Right renal pelvis (tissue), 4 donors: ENCODE measurements at regions not wholly inside any gene's neighbourhood (a gene's known extent, or its start where the extent isn't known, plus 50 kb on each side); places are given as distances from the start of the nearest gene placed in this dataset.
"Not testable (repeated sequence)": the region's sequence is repeated elsewhere in the genome, so short reads cannot be mapped to it uniquely, and the experiment has no call there.

Experiments used
- DNase-seq, 4 donors: peaks; one replicate each; pipeline ENCODE4 v3.0.0-alpha.2; 2013; ENCODE audit warnings: low read depth in 4 of 4, low spot score in 3 of 4, missing footprints in 1 of 4

- DNase-seq: no peak
Measured at GRCh38 chr20:48448666-48449600, 378.9 kb downstream of the PREX1 start.

- no peak for DNase-seq
Measured at GRCh38 chr20:48447456-48447855, 380.3 kb downstream of the PREX1 start.

GRCh38 chr20:48445827-48446226 lies 382.0 kb downstream of the PREX1 start:
- DNase-seq: no peak

GRCh38 chr20:48444249-48444648 lies 383.6 kb downstream of the PREX1 start:
- DNase-seq: no peak

GRCh38 chr20:48440916-48441315 lies 386.9 kb downstream of the PREX1 start:
- DNase-seq: no peak

- DNase-seq: not testable (repeated sequence)
Measured at GRCh38 chr20:48440261-48440660, 387.5 kb downstream of the PREX1 start.

- no peak for DNase-seq
Measured at GRCh38 chr20:48437146-48437545, 390.7 kb downstream of the PREX1 start.

- not testable (repeated sequence) for DNase-seq
Measured at GRCh38 chr20:48436609-48437008, 391.2 kb downstream of the PREX1 start.

- no peak for DNase-seq
Measured at GRCh38 chr20:48433178-48433577, 394.6 kb downstream of the PREX1 start.

- DNase-seq: no peak
Measured at GRCh38 chr20:48432494-48432832, 395.3 kb downstream of the PREX1 start.

GRCh38 chr20:48431653-48432493 lies 395.9 kb downstream of the PREX1 start:
- DNase-seq: no peak

GRCh38 chr20:48426630-48427029 lies 401.2 kb downstream of the PREX1 start:
- no peak for DNase-seq

GRCh38 chr20:48425817-48426612 lies 401.8 kb downstream of the PREX1 start:
- no peak for DNase-seq

GRCh38 chr20:48425321-48425720 lies 402.5 kb downstream of the PREX1 start:
- DNase-seq: no peak

- no peak for DNase-seq
Measured at GRCh38 chr20:48422242-48422960, 405.4 kb downstream of the PREX1 start.

- DNase-seq: no peak
Measured at GRCh38 chr20:48421547-48421946, 406.3 kb downstream of the PREX1 start.

GRCh38 chr20:48420176-48420575 lies 407.6 kb downstream of the PREX1 start:
- no peak for DNase-seq

GRCh38 chr20:48419173-48419572 lies 408.6 kb downstream of the PREX1 start:
- DNase-seq: no peak

- no peak for DNase-seq
Measured at GRCh38 chr20:48416002-48416401, 411.8 kb downstream of the PREX1 start.

- no peak for DNase-seq
Measured at GRCh38 chr20:48414786-48415185, 413.0 kb downstream of the PREX1 start.
